H1 (cell line): ENCODE measurements at regions not wholly inside any gene's neighbourhood (a gene's known extent, or its start where the extent isn't known, plus 50 kb on each side); places are given as distances from the start of the nearest gene placed in this dataset.

Experiments
- CTCF ChIA-PET: fragments of 300-600 bp; sonication (Branson Sonifier 250); formaldehyde crosslinking; loops from one replicate; lab custom pipeline; 2021; ENCODE audit not compliant: partially characterized antibody; lab: Charles Lee
- POLR2A ChIA-PET: fragments of 300-600 bp; sonication (Branson Sonifier 250); formaldehyde crosslinking; loops from one replicate; lab custom pipeline; 2021; ENCODE audit warnings: inconsistent platforms; ENCODE audit not compliant: partially characterized antibody; lab: Charles Lee
- DNase-seq, 2 experiments: peaks; one replicate each; pipeline versions ENCODE4 v3.0.0 to v3.0.0-alpha.2; 2010 to 2022; ENCODE audit warnings: low spot score in 2 of 2, low read depth in 1 of 2, mixed read lengths in 1 of 2
- FAIRE-seq: peaks from 2 replicates; lab custom pipeline; 2011; peaks lifted over from hg19 to GRCh38; lab: Jason Lieb, UNC
- H2AFZ ChIP-seq: 2 replicates; pipeline ENCODE4 v1.8.1; 2012; ENCODE audit warnings: low read length, inconsistent platforms
- H2AK5ac ChIP-seq: 2 replicates; pipeline ENCODE4 v1.6.1; 2013; ENCODE audit warnings: low read depth, low read length
- H2BK120ac ChIP-seq: replicated peaks from 2 replicates; pipeline ENCODE3; 2013; ENCODE audit warnings: low read depth, low read length, inconsistent platforms
- H2BK12ac ChIP-seq: 2 replicates; pipeline ENCODE4 v1.6.1; 2013; ENCODE audit warnings: low read depth, low read length
- H2BK15ac ChIP-seq: 2 replicates; pipeline ENCODE4 v1.6.1; 2013; ENCODE audit warnings: low read length
- H2BK20ac ChIP-seq: 2 replicates; pipeline ENCODE4 v1.6.1; 2013; ENCODE audit warnings: low read length
- H2BK5ac ChIP-seq: 2 replicates; pipeline ENCODE4 v1.6.1; 2013; ENCODE audit warnings: low read depth, low read length
- H3K14ac ChIP-seq: 2 replicates; pipeline ENCODE4 v1.6.1; 2013; ENCODE audit warnings: inconsistent platforms; ENCODE audit not compliant: insufficient read length
- H3K18ac ChIP-seq: 2 replicates; pipeline ENCODE4 v1.6.1; 2013; ENCODE audit warnings: low read length; ENCODE audit errors: extremely low read depth
- H3K23ac ChIP-seq: 2 replicates; pipeline ENCODE4 v1.6.1; 2013; ENCODE audit warnings: inconsistent platforms; ENCODE audit not compliant: insufficient read length
- H3K23me2 ChIP-seq: 2 replicates; pipeline ENCODE4 v1.6.1; 2013; ENCODE audit warnings: low read depth, low read length
- H3K27ac ChIP-seq: 2 replicates; pipeline ENCODE4 v1.6.1; 2011; ENCODE audit warnings: low read depth, low read length, inconsistent platforms
- H3K27me3 ChIP-seq, 4 experiments: replicated peaks in 1 of 4; 1 replicate in 1 of 4; 2 replicates in 3 of 4; pipeline versions ENCODE4 v1.6.1 to v1.8.1; 2011 to 2013; ENCODE audit warnings: low read length in 3 of 4, mild to moderate bottlenecking in 3 of 4, inconsistent platforms in 2 of 4, mixed read lengths in 2 of 4, moderate library complexity in 1 of 4; ENCODE audit not compliant: control insufficient read depth in 3 of 4, insufficient read depth in 3 of 4; ENCODE audit errors: extremely low read depth in 1 of 4
- H3K36me3 ChIP-seq, 4 experiments: 2 replicates each; pipeline versions ENCODE4 v1.6.1 to v1.8.1; 2011 to 2013; ENCODE audit warnings: mild to moderate bottlenecking in 4 of 4, low read length in 3 of 4, moderate library complexity in 2 of 4, control low read depth in 1 of 4, inconsistent platforms in 1 of 4; ENCODE audit not compliant: insufficient read depth in 4 of 4, control insufficient read depth in 2 of 4
- H3K4ac ChIP-seq: replicated peaks from 2 replicates; pipeline ENCODE3; 2013; ENCODE audit warnings: low read length, low read depth, mixed read lengths, inconsistent platforms; ENCODE audit not compliant: insufficient read length
- H3K4me1 ChIP-seq, 4 experiments: replicated peaks in 1 of 4; 1 replicate in 1 of 4; 2 replicates in 3 of 4; pipeline versions ENCODE4 v1.6.1 to v1.8.1; 2011 to 2013; ENCODE audit warnings: low read length in 3 of 4, inconsistent platforms in 2 of 4, mixed read lengths in 1 of 4; ENCODE audit not compliant: insufficient read depth in 4 of 4, control insufficient read depth in 3 of 4
- H3K4me2 ChIP-seq, 2 experiments: 2 replicates each; pipeline versions ENCODE4 v1.6.1 to v1.8.1; 2011 to 2013; ENCODE audit warnings: low read depth in 2 of 2, low read length in 2 of 2, control low read depth in 1 of 2, inconsistent platforms in 1 of 2, mild to moderate bottlenecking in 1 of 2; ENCODE audit not compliant: insufficient read depth in 1 of 2
- H3K4me3 ChIP-seq, 4 experiments: fragments of 200-600, 300-600 bp in 1 of 4; sonication (generic), shearing (Covaris generic), sonication (Bioruptor Twin) in 1 of 4; 2 replicates each; pipeline versions ENCODE4 v1.5.1 to v1.8.1; 2011 to 2016; ENCODE audit warnings: low read length in 4 of 4, low read depth in 3 of 4, control low read depth in 2 of 4, inconsistent platforms in 2 of 4, mild to moderate bottlenecking in 2 of 4, mixed read lengths in 1 of 4, moderate library complexity in 1 of 4; ENCODE audit not compliant: insufficient read depth in 2 of 4; ENCODE audit errors: extremely low read depth in 1 of 4
- H3K56ac ChIP-seq: replicated peaks from 2 replicates; pipeline ENCODE3; 2013; ENCODE audit warnings: low read depth, mild to moderate bottlenecking, mixed read lengths, low read length, inconsistent platforms; ENCODE audit not compliant: insufficient read length
- H3K79me1 ChIP-seq: 2 replicates; pipeline ENCODE4 v1.6.1; 2013; ENCODE audit warnings: low read depth, low read length, control low read depth
- H3K79me2 ChIP-seq, 2 experiments: 2 replicates each; pipeline versions ENCODE4 v1.6.1 to v1.8.1; 2012 to 2013; ENCODE audit warnings: low read length in 2 of 2, mild to moderate bottlenecking in 2 of 2, inconsistent platforms in 1 of 2; ENCODE audit not compliant: insufficient read depth in 2 of 2, control insufficient read depth in 1 of 2
- H3K9ac ChIP-seq, 4 experiments: replicated peaks in 1 of 4; 1 replicate in 1 of 4; 2 replicates in 3 of 4; pipeline versions ENCODE4 v1.6.1 to v1.8.1; 2011 to 2013; ENCODE audit warnings: low read depth in 3 of 4, low read length in 3 of 4, control low read depth in 2 of 4, mild to moderate bottlenecking in 2 of 4, moderate library complexity in 2 of 4, inconsistent platforms in 1 of 4; ENCODE audit errors: extremely low read depth in 1 of 4
- H3K9me3 ChIP-seq, 2 experiments: 2 replicates each; pipeline versions ENCODE4 v1.6.1 to v1.8.1; 2012 to 2013; ENCODE audit warnings: mild to moderate bottlenecking in 2 of 2, moderate library complexity in 2 of 2, control low read depth in 1 of 2, inconsistent platforms in 1 of 2, low read depth in 1 of 2, low read length in 1 of 2, mixed read lengths in 1 of 2; ENCODE audit not compliant: insufficient read depth in 2 of 2
- H4K20me1 ChIP-seq, 2 experiments: replicated peaks in 1 of 2; 2 replicates each; pipeline versions ENCODE3 to v1.8.1; 2011 to 2013; ENCODE audit warnings: inconsistent platforms in 2 of 2, low read length in 2 of 2, mild to moderate bottlenecking in 1 of 2; ENCODE audit not compliant: insufficient read depth in 2 of 2, control insufficient read depth in 1 of 2
- H4K5ac ChIP-seq: 2 replicates; pipeline ENCODE4 v1.6.1; 2013; ENCODE audit warnings: low read length, low read depth, mixed read lengths, inconsistent platforms; ENCODE audit not compliant: insufficient read length
- H4K8ac ChIP-seq: 2 replicates; pipeline ENCODE4 v1.8.0; 2013; ENCODE audit warnings: mild to moderate bottlenecking, moderate library complexity, low read length, inconsistent platforms; ENCODE audit not compliant: insufficient read depth; ENCODE audit errors: extremely low read depth
- H4K91ac ChIP-seq: replicated peaks from 2 replicates; pipeline ENCODE3; 2013; ENCODE audit warnings: low read length, mixed read lengths, inconsistent platforms; ENCODE audit not compliant: insufficient read length
- MAFK ChIP-seq: IDR thresholded peaks from 2 replicates; pipeline ENCODE4 v1.6.1; 2012; ENCODE audit warnings: low read depth, mild to moderate bottlenecking, improper control_type of control experiment, low read length
- NANOG ChIP-seq: IDR thresholded peaks from 2 replicates; pipeline ENCODE4 v1.6.1; 2011; ENCODE audit warnings: low read length, low read depth, mild to moderate bottlenecking, inconsistent platforms; ENCODE audit not compliant: insufficient read depth, poor library complexity, severe bottlenecking
- POU5F1 ChIP-seq: IDR thresholded peaks from 2 replicates; pipeline ENCODE4 v1.6.1; 2011; ENCODE audit warnings: low read depth, mild to moderate bottlenecking, low read length, moderate library complexity
- SRF ChIP-seq: IDR thresholded peaks from 2 replicates; pipeline ENCODE4 v1.6.1; 2011; ENCODE audit warnings: mild to moderate bottlenecking, low read depth, low read length, moderate library complexity
- TEAD4 ChIP-seq: IDR thresholded peaks from 2 replicates; pipeline ENCODE4 v1.6.1; 2012; ENCODE audit warnings: low read depth, low read length, inconsistent platforms, mixed read lengths
- YY1 ChIP-seq: IDR thresholded peaks from 2 replicates; pipeline ENCODE4 v1.6.1; 2011; ENCODE audit warnings: low read depth, mild to moderate bottlenecking, low read length
- WGBS, 2 experiments: shearing (Covaris generic) in 1 of 2; methylation state at CpG; one replicate each; pipeline versions ENCODE4 v1.1.6 to v1.1.7; 2013 to 2015; ENCODE audit warnings: low lambda C conversion rate in 2 of 2, mixed read lengths in 2 of 2, inconsistent platforms in 1 of 2, low coverage in 1 of 2, missing lambda C conversion rate in 1 of 2; ENCODE audit not compliant: insufficient replicate concordance in 2 of 2, insufficient coverage in 1 of 2, insufficient read length in 1 of 2; ENCODE audit errors: extremely low coverage in 1 of 2, missing lambda C conversion rate in 1 of 2; 5-methylcytosine and 5-hydroxymethylcytosine counted together
- TF ChIP-seq, protein P1 (sequence below): IDR thresholded peaks from 2 replicates; pipeline ENCODE4 v1.6.1; 2012; ENCODE audit warnings: inconsistent platforms

DNA sequence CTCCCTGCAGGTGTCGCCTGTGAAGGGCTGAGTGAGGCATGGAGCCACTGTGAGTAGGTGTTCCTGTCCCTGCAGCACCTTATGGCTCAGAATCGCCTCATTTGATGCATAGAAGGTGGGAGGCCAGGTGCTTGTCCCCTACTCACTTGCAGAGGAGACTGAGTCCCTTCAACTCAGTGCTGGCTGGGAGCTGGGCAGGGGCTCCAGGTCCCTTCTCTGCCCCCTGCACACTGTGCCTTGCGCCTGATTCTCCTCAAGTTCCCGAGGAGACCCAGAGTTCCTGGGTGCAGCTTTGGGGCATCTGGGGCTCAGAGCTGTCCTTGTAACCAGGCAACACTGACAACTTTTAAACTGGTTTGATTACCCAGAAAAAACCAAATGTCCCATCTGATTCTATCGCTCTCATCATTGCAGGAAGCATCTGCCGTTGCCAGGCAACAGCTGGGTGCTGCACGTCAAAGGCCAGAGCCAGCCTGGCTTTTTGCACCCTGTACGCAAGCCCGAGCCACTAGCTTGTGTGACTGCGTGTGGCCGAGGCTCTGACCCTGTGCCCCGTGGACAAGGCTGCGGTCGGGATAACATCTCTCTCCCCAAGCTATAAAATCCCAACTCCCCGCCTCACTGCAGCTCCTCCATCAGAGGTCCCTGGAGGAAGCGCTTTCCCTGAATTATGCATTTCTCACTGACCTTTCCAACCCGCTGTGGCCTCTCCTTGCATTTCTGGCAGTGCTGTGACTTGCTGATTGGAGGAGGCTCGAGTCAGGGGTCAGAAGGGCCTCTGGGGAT is 130.8 kb upstream of the HDAC4 start:
- H3K23me2 ChIP-seq, result no peaks in the 10 kb centered on the region
- no peak overlapping the region for H2BK120ac ChIP-seq
- H2BK20ac ChIP-seq, result no peak overlapping the region
- H4K91ac ChIP-seq, result no peak overlapping the region
- H3K9ac ChIP-seq, result no peak overlapping the region
- H3K23ac ChIP-seq, result no peak overlapping the region
- H3K4ac ChIP-seq, result no peak overlapping the region
- no peak overlapping the region for H2AK5ac ChIP-seq
- no peak for DNase-seq
- H3K4me3 ChIP-seq, result no peak overlapping the region
- no peak overlapping the region for H3K18ac ChIP-seq
- no peak overlapping the region for H2BK12ac ChIP-seq
- peaks cover 0 to 1% of the 10 kb centered on the region in 2 experiments for H4K20me1 ChIP-seq
- no peaks in the 10 kb centered on the region for H3K79me2 ChIP-seq
- WGBS, 2 experiments, result 89% methylated on average over 18 of the region's 18 CpGs; no CpG with 5 or more reads in 1 of the 2 experiments
- H3K27me3 ChIP-seq, result peaks cover 0 to 2% (median 0%) of the 10 kb centered on the region in 4 experiments; a peak in 1 of 7 replicates
- FAIRE-seq, result no peak
- no peaks in the 10 kb centered on the region for H3K79me1 ChIP-seq
- no peak overlapping the region for H3K27ac ChIP-seq
- no peaks in the 10 kb centered on the region; a peak in 1 of 8 replicates for H3K36me3 ChIP-seq
- H3K9me3 ChIP-seq, result peaks cover 0 to 10% of the 10 kb centered on the region in 2 experiments; a peak in 1 of 4 replicates
- ChIA-PET CTCF (no interaction called here), POLR2A (no interaction called here)
- H4K8ac ChIP-seq, result no peak overlapping the region
- H3K4me1 ChIP-seq, result peaks cover 0 to 5% (median 2%) of the 10 kb centered on the region in 4 experiments; a peak in 5 of 7 replicates
- no peak overlapping the region for H3K4me2 ChIP-seq
- H3K56ac ChIP-seq, result no peak overlapping the region
- H2AFZ ChIP-seq, result no peak overlapping the region
- H2BK15ac ChIP-seq, result no peak overlapping the region
- no peak overlapping the region; the same call in 1 of the 2 replicates for H2BK5ac ChIP-seq
- H3K14ac ChIP-seq, result no peak overlapping the region
- no peak overlapping the region for H4K5ac ChIP-seq
- TF ChIP-seq NANOG, result no peak
- no peak for TF ChIP-seq TEAD4
- no peak for TF ChIP-seq MAFK
- TF ChIP-seq POU5F1, result no peak
- no peak for TF ChIP-seq YY1
- TF ChIP-seq, protein P1, sequence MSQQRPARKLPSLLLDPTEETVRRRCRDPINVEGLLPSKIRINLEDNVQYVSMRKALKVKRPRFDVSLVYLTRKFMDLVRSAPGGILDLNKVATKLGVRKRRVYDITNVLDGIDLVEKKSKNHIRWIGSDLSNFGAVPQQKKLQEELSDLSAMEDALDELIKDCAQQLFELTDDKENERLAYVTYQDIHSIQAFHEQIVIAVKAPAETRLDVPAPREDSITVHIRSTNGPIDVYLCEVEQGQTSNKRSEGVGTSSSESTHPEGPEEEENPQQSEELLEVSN, result no peak
- no peak for TF ChIP-seq SRF
